H1 (cell line): ENCODE measurements at regions not wholly inside any gene's neighbourhood (a gene's known extent, or its start where the extent isn't known, plus 50 kb on each side); places are given as distances from the start of the nearest gene placed in this dataset.

Experiments
- CTCF ChIA-PET: fragments of 300-600 bp; sonication (Branson Sonifier 250); formaldehyde crosslinking; loops from one replicate; lab custom pipeline; 2021; ENCODE audit not compliant: partially characterized antibody; lab: Charles Lee
- POLR2A ChIA-PET: fragments of 300-600 bp; sonication (Branson Sonifier 250); formaldehyde crosslinking; loops from one replicate; lab custom pipeline; 2021; ENCODE audit warnings: inconsistent platforms; ENCODE audit not compliant: partially characterized antibody; lab: Charles Lee
- DNase-seq, 2 experiments: peaks; one replicate each; pipeline versions ENCODE4 v3.0.0 to v3.0.0-alpha.2; 2010 to 2022; ENCODE audit warnings: low spot score in 2 of 2, low read depth in 1 of 2, mixed read lengths in 1 of 2
- FAIRE-seq: peaks from 2 replicates; lab custom pipeline; 2011; peaks lifted over from hg19 to GRCh38; lab: Jason Lieb, UNC
- H2AFZ ChIP-seq: 2 replicates; pipeline ENCODE4 v1.8.1; 2012; ENCODE audit warnings: low read length, inconsistent platforms
- H2AK5ac ChIP-seq: 2 replicates; pipeline ENCODE4 v1.6.1; 2013; ENCODE audit warnings: low read depth, low read length
- H2BK120ac ChIP-seq: replicated peaks from 2 replicates; pipeline ENCODE3; 2013; ENCODE audit warnings: low read depth, low read length, inconsistent platforms
- H2BK12ac ChIP-seq: 2 replicates; pipeline ENCODE4 v1.6.1; 2013; ENCODE audit warnings: low read depth, low read length
- H2BK15ac ChIP-seq: 2 replicates; pipeline ENCODE4 v1.6.1; 2013; ENCODE audit warnings: low read length
- H2BK20ac ChIP-seq: 2 replicates; pipeline ENCODE4 v1.6.1; 2013; ENCODE audit warnings: low read length
- H2BK5ac ChIP-seq: 2 replicates; pipeline ENCODE4 v1.6.1; 2013; ENCODE audit warnings: low read depth, low read length
- H3K14ac ChIP-seq: 2 replicates; pipeline ENCODE4 v1.6.1; 2013; ENCODE audit warnings: inconsistent platforms; ENCODE audit not compliant: insufficient read length
- H3K18ac ChIP-seq: 2 replicates; pipeline ENCODE4 v1.6.1; 2013; ENCODE audit warnings: low read length; ENCODE audit errors: extremely low read depth
- H3K23ac ChIP-seq: 2 replicates; pipeline ENCODE4 v1.6.1; 2013; ENCODE audit warnings: inconsistent platforms; ENCODE audit not compliant: insufficient read length
- H3K23me2 ChIP-seq: 2 replicates; pipeline ENCODE4 v1.6.1; 2013; ENCODE audit warnings: low read depth, low read length
- H3K27ac ChIP-seq: 2 replicates; pipeline ENCODE4 v1.6.1; 2011; ENCODE audit warnings: low read depth, low read length, inconsistent platforms
- H3K27me3 ChIP-seq, 4 experiments: replicated peaks in 1 of 4; 1 replicate in 1 of 4; 2 replicates in 3 of 4; pipeline versions ENCODE4 v1.6.1 to v1.8.1; 2011 to 2013; ENCODE audit warnings: low read length in 3 of 4, mild to moderate bottlenecking in 3 of 4, inconsistent platforms in 2 of 4, mixed read lengths in 2 of 4, moderate library complexity in 1 of 4; ENCODE audit not compliant: control insufficient read depth in 3 of 4, insufficient read depth in 3 of 4; ENCODE audit errors: extremely low read depth in 1 of 4
- H3K36me3 ChIP-seq, 4 experiments: 2 replicates each; pipeline versions ENCODE4 v1.6.1 to v1.8.1; 2011 to 2013; ENCODE audit warnings: mild to moderate bottlenecking in 4 of 4, low read length in 3 of 4, moderate library complexity in 2 of 4, control low read depth in 1 of 4, inconsistent platforms in 1 of 4; ENCODE audit not compliant: insufficient read depth in 4 of 4, control insufficient read depth in 2 of 4
- H3K4ac ChIP-seq: replicated peaks from 2 replicates; pipeline ENCODE3; 2013; ENCODE audit warnings: low read length, low read depth, mixed read lengths, inconsistent platforms; ENCODE audit not compliant: insufficient read length
- H3K4me1 ChIP-seq, 4 experiments: replicated peaks in 1 of 4; 1 replicate in 1 of 4; 2 replicates in 3 of 4; pipeline versions ENCODE4 v1.6.1 to v1.8.1; 2011 to 2013; ENCODE audit warnings: low read length in 3 of 4, inconsistent platforms in 2 of 4, mixed read lengths in 1 of 4; ENCODE audit not compliant: insufficient read depth in 4 of 4, control insufficient read depth in 3 of 4
- H3K4me2 ChIP-seq, 2 experiments: 2 replicates each; pipeline versions ENCODE4 v1.6.1 to v1.8.1; 2011 to 2013; ENCODE audit warnings: low read depth in 2 of 2, low read length in 2 of 2, control low read depth in 1 of 2, inconsistent platforms in 1 of 2, mild to moderate bottlenecking in 1 of 2; ENCODE audit not compliant: insufficient read depth in 1 of 2
- H3K4me3 ChIP-seq, 4 experiments: fragments of 200-600, 300-600 bp in 1 of 4; sonication (generic), shearing (Covaris generic), sonication (Bioruptor Twin) in 1 of 4; 2 replicates each; pipeline versions ENCODE4 v1.5.1 to v1.8.1; 2011 to 2016; ENCODE audit warnings: low read length in 4 of 4, low read depth in 3 of 4, control low read depth in 2 of 4, inconsistent platforms in 2 of 4, mild to moderate bottlenecking in 2 of 4, mixed read lengths in 1 of 4, moderate library complexity in 1 of 4; ENCODE audit not compliant: insufficient read depth in 2 of 4; ENCODE audit errors: extremely low read depth in 1 of 4
- H3K56ac ChIP-seq: replicated peaks from 2 replicates; pipeline ENCODE3; 2013; ENCODE audit warnings: low read depth, mild to moderate bottlenecking, mixed read lengths, low read length, inconsistent platforms; ENCODE audit not compliant: insufficient read length
- H3K79me1 ChIP-seq: 2 replicates; pipeline ENCODE4 v1.6.1; 2013; ENCODE audit warnings: low read depth, low read length, control low read depth
- H3K79me2 ChIP-seq, 2 experiments: 2 replicates each; pipeline versions ENCODE4 v1.6.1 to v1.8.1; 2012 to 2013; ENCODE audit warnings: low read length in 2 of 2, mild to moderate bottlenecking in 2 of 2, inconsistent platforms in 1 of 2; ENCODE audit not compliant: insufficient read depth in 2 of 2, control insufficient read depth in 1 of 2
- H3K9ac ChIP-seq, 4 experiments: replicated peaks in 1 of 4; 1 replicate in 1 of 4; 2 replicates in 3 of 4; pipeline versions ENCODE4 v1.6.1 to v1.8.1; 2011 to 2013; ENCODE audit warnings: low read depth in 3 of 4, low read length in 3 of 4, control low read depth in 2 of 4, mild to moderate bottlenecking in 2 of 4, moderate library complexity in 2 of 4, inconsistent platforms in 1 of 4; ENCODE audit errors: extremely low read depth in 1 of 4
- H3K9me3 ChIP-seq, 2 experiments: 2 replicates each; pipeline versions ENCODE4 v1.6.1 to v1.8.1; 2012 to 2013; ENCODE audit warnings: mild to moderate bottlenecking in 2 of 2, moderate library complexity in 2 of 2, control low read depth in 1 of 2, inconsistent platforms in 1 of 2, low read depth in 1 of 2, low read length in 1 of 2, mixed read lengths in 1 of 2; ENCODE audit not compliant: insufficient read depth in 2 of 2
- H4K20me1 ChIP-seq, 2 experiments: replicated peaks in 1 of 2; 2 replicates each; pipeline versions ENCODE3 to v1.8.1; 2011 to 2013; ENCODE audit warnings: inconsistent platforms in 2 of 2, low read length in 2 of 2, mild to moderate bottlenecking in 1 of 2; ENCODE audit not compliant: insufficient read depth in 2 of 2, control insufficient read depth in 1 of 2
- H4K5ac ChIP-seq: 2 replicates; pipeline ENCODE4 v1.6.1; 2013; ENCODE audit warnings: low read length, low read depth, mixed read lengths, inconsistent platforms; ENCODE audit not compliant: insufficient read length
- H4K8ac ChIP-seq: 2 replicates; pipeline ENCODE4 v1.8.0; 2013; ENCODE audit warnings: mild to moderate bottlenecking, moderate library complexity, low read length, inconsistent platforms; ENCODE audit not compliant: insufficient read depth; ENCODE audit errors: extremely low read depth
- H4K91ac ChIP-seq: replicated peaks from 2 replicates; pipeline ENCODE3; 2013; ENCODE audit warnings: low read length, mixed read lengths, inconsistent platforms; ENCODE audit not compliant: insufficient read length
- EGR1 ChIP-seq: IDR thresholded peaks from 2 replicates; pipeline ENCODE4 v1.6.1; 2011; ENCODE audit warnings: low read depth, low read length, borderline replicate concordance
- KDM5A ChIP-seq: fragments of 200-600 bp; IDR thresholded peaks from 2 replicates; pipeline ENCODE4 v1.7.1; 2012; ENCODE audit warnings: mild to moderate bottlenecking, low read length, inconsistent platforms, mixed read lengths
- RXRA ChIP-seq: IDR thresholded peaks from 2 replicates; pipeline ENCODE4 v1.6.1; 2011; ENCODE audit warnings: low read depth, mild to moderate bottlenecking, low read length, moderate library complexity; ENCODE audit not compliant: insufficient read depth
- ZNF274 ChIP-seq: IDR thresholded peaks from 2 replicates; pipeline ENCODE4 v1.7.0; 2012; ENCODE audit warnings: low read length, borderline replicate concordance; ENCODE audit errors: extremely low read depth
- WGBS, 2 experiments: shearing (Covaris generic) in 1 of 2; methylation state at CpG; one replicate each; pipeline versions ENCODE4 v1.1.6 to v1.1.7; 2013 to 2015; ENCODE audit warnings: low lambda C conversion rate in 2 of 2, mixed read lengths in 2 of 2, inconsistent platforms in 1 of 2, low coverage in 1 of 2, missing lambda C conversion rate in 1 of 2; ENCODE audit not compliant: insufficient replicate concordance in 2 of 2, insufficient coverage in 1 of 2, insufficient read length in 1 of 2; ENCODE audit errors: extremely low coverage in 1 of 2, missing lambda C conversion rate in 1 of 2; 5-methylcytosine and 5-hydroxymethylcytosine counted together

- FAIRE-seq, result no peak
- CTCF ChIA-PET, result interaction anchor here (1.0 kb wide), 1 partner anchor 14 kb away, joined by 3 read pairs; no protein-coding TSS in a partner anchor
- no peak overlapping the region for H3K4me3 ChIP-seq
- no peak for TF ChIP-seq KDM5A
- TF ChIP-seq ZNF274, result no peak
- no peak for TF ChIP-seq EGR1
- TF ChIP-seq RXRA, result no peak
Observed at GRCh38 chr6:48750861-48751260, 639.9 kb upstream of the PTCHD4 start.

More at GRCh38 chr6:48750861-48751260, 639.9 kb upstream of the PTCHD4 start:
- Histone ChIP-seq H2BK12ac (no peak overlapping the region), H2BK120ac (no peak overlapping the region), H3K14ac (no peak overlapping the region), H4K20me1 (no peaks in the 10 kb centered on the region), H4K8ac (no peak overlapping the region), H3K4ac (no peak overlapping the region), H2AK5ac (no peak overlapping the region), H3K18ac (no peak overlapping the region), H3K9ac (no peak overlapping the region), H3K56ac (no peak overlapping the region), H3K9me3 (no peaks in the 10 kb centered on the region; a peak in 1 of 4 replicates), H4K91ac (no peak overlapping the region), H3K79me2 (no peaks in the 10 kb centered on the region), H2BK20ac (no peak overlapping the region), H3K4me1 (no peaks in the 10 kb centered on the region), H3K36me3 (no peaks in the 10 kb centered on the region), H2BK5ac (no peak overlapping the region), H3K4me2 (no peak overlapping the region), H3K27ac (no peak overlapping the region), H4K5ac (no peak overlapping the region), H3K79me1 (no peaks in the 10 kb centered on the region), H3K23ac (no peak overlapping the region), H3K23me2 (no peaks in the 10 kb centered on the region), H2BK15ac (no peak overlapping the region), H3K27me3 (no peaks in the 10 kb centered on the region), H2AFZ (no peak overlapping the region)
- 83 to 100% methylated on average over 1 to 2 of the region's 2 CpGs for WGBS, 2 experiments
- POLR2A ChIA-PET, result no interaction called here
- DNase-seq, result no peak
